GM12892 (cell line): ENCODE measurements at regions not wholly inside any gene's neighbourhood (a gene's known extent, or its start where the extent isn't known, plus 50 kb on each side); places are given as distances from the start of the nearest gene placed in this dataset.

Experiments used
- POLR2A ChIP-seq: IDR thresholded peaks from 2 replicates; pipeline ENCODE4 v1.6.1; 2011; ENCODE audit warnings: low read depth, low read length, control low read depth
- POLR2AphosphoS5 ChIP-seq: IDR thresholded peaks from 2 replicates; pipeline ENCODE4 v1.6.1; 2011; ENCODE audit warnings: low read depth, low read length, control low read depth

- TF ChIP-seq POLR2A: no peak
- no peak for TF ChIP-seq POLR2AphosphoS5
Observed at GRCh38 chr1:14545422-14546025, 53.0 kb upstream of the KAZN start.
